Esophagus squamous epithelium (tissue), 5 donors: ENCODE measurements at regions not wholly inside any gene's neighbourhood (a gene's known extent, or its start where the extent isn't known, plus 50 kb on each side); places are given as distances from the start of the nearest gene placed in this dataset.

Experiments
- DNase-seq: peaks from one replicate; lab custom pipeline; 2025; lab: John Stamatoyannopoulos, UW
- H3K27ac ChIP-seq, 4 donors: fragments of 200-600 bp; sonication (generic); one replicate each; pipeline ENCODE4 v1.5.1; 2016 to 2019; ENCODE audit warnings: mild to moderate bottlenecking in 1 of 4
- H3K27me3 ChIP-seq, 4 donors: fragments of 200-600 bp; sonication (generic); 1 replicate in 3 of 4; 2 replicates in 1 of 4; pipeline versions ENCODE4 v1.5.1 to v1.6.0; 2017 to 2021; ENCODE audit warnings: antibody characterized with exemption in 1 of 4
- H3K36me3 ChIP-seq, 3 donors: fragments of 200-600 bp; sonication (generic); one replicate each; pipeline ENCODE4 v1.5.1; 2016 to 2019
- H3K4me1 ChIP-seq, 3 donors: fragments of 200-600 bp; sonication (generic); one replicate each; pipeline ENCODE4 v1.5.1; 2017 to 2019
- H3K4me3 ChIP-seq, 4 donors: fragments of 200-600 bp; sonication (generic); 1 replicate in 3 of 4; 2 replicates in 1 of 4; pipeline ENCODE4 v1.5.1; 2016 to 2019; ENCODE audit warnings: mild to moderate bottlenecking in 2 of 4, moderate library complexity in 1 of 4
- H3K9me3 ChIP-seq, 3 donors: fragments of 200-600 bp; sonication (generic); one replicate each; pipeline ENCODE4 v1.5.1; 2016 to 2019
- POLR2A ChIP-seq, 4 donors: fragments of 450-650 bp; IDR thresholded peaks; one replicate each; pipeline ENCODE4 v1.6.1; 2017; ENCODE audit warnings: antibody characterized with exemption in 4 of 4, mild to moderate bottlenecking in 4 of 4, moderate library complexity in 3 of 4
- WGBS, 2 donors: methylation state at CpG; one replicate each; pipeline ENCODE4 v1.1.5; 2018; 5-methylcytosine and 5-hydroxymethylcytosine counted together
- intact Hi-C: fragments of 100-400 bp; cut with DNase I; formaldehyde crosslinking; loops from one replicate; pipeline ENCODE4 v1.15.0; 2022
- TF ChIP-seq, protein P1 (sequence below), 6 experiments: fragments of 450-650 bp in 4 of 6; fragments of 200-600 bp in 2 of 6; sonication (generic) in 2 of 6; IDR thresholded peaks; one replicate each; pipeline ENCODE4 v1.5.1; 2016 to 2019; ENCODE audit warnings: antibody characterized with exemption in 6 of 6, mild to moderate bottlenecking in 4 of 6, moderate library complexity in 4 of 6
- donor health status: DM: yes; HTN: yes; CAD: no.

- Histone ChIP-seq H3K9me3 (no peaks in the 10 kb centered on the region), H3K27me3 (no peaks in the 10 kb centered on the region), H3K27ac (no peak overlapping the region), H3K36me3 (no peaks in the 10 kb centered on the region), H3K4me1 (peaks cover 0 to 30% (median 0%) of the 10 kb centered on the region in 3 donors), H3K4me3 (no peak overlapping the region)
- intact Hi-C loops, result no loop called here
- WGBS, 2 donors, result 47 to 55% methylated on average over 2 of the region's 2 CpGs
- no peak for DNase-seq
- TF ChIP-seq, protein P1, sequence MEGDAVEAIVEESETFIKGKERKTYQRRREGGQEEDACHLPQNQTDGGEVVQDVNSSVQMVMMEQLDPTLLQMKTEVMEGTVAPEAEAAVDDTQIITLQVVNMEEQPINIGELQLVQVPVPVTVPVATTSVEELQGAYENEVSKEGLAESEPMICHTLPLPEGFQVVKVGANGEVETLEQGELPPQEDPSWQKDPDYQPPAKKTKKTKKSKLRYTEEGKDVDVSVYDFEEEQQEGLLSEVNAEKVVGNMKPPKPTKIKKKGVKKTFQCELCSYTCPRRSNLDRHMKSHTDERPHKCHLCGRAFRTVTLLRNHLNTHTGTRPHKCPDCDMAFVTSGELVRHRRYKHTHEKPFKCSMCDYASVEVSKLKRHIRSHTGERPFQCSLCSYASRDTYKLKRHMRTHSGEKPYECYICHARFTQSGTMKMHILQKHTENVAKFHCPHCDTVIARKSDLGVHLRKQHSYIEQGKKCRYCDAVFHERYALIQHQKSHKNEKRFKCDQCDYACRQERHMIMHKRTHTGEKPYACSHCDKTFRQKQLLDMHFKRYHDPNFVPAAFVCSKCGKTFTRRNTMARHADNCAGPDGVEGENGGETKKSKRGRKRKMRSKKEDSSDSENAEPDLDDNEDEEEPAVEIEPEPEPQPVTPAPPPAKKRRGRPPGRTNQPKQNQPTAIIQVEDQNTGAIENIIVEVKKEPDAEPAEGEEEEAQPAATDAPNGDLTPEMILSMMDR (IDR thresholded peaks at IDR 0.05), result no peak
- TF ChIP-seq POLR2A (IDR thresholded peaks at IDR 0.05), result no peak
Measured at GRCh38 chr13:106143392-106143791, 392.1 kb downstream of the EFNB2 start.

DNA sequence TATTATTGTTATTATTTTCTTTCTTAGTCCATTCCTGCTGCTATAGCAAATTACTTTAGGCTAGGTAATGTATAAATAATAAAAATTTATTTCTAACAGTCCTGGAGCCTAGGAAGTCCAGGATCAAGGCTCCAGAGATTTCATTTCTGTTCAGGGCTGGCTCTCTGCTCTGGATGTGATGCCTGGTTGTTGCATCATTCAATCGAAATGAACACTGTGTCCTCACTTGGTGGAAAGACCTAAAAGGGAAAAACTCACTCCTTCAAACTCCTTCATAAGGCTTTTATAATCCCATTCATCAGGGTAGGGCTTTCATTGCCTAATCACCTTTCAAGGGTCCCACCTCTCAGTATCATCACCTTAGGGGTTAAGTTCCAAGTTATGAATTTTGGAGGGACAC lies 395.0 kb downstream of the EFNB2 start:
- H3K27ac ChIP-seq, result no peak overlapping the region
- no peaks in the 10 kb centered on the region for H3K9me3 ChIP-seq
- H3K4me1 ChIP-seq, result peaks cover 0 to 18% (median 0%) of the 10 kb centered on the region in 3 donors
- DNase-seq, result no peak
- WGBS, 2 donors, result 65 to 71% methylated on average over 1 of the region's 1 CpG
- TF ChIP-seq, protein P1 (IDR thresholded peaks at IDR 0.05), result no peak
- TF ChIP-seq POLR2A (IDR thresholded peaks at IDR 0.05), result no peak
- H3K27me3 ChIP-seq, result no peaks in the 10 kb centered on the region
- no peak overlapping the region for H3K4me3 ChIP-seq
- intact Hi-C loops, result no loop called here
- no peaks in the 10 kb centered on the region for H3K36me3 ChIP-seq

- DNase-seq, result no peak
- Histone ChIP-seq H3K4me1 (peaks cover 0 to 15% (median 0%) of the 10 kb centered on the region in 3 donors), H3K27me3 (no peaks in the 10 kb centered on the region), H3K9me3 (no peaks in the 10 kb centered on the region), H3K4me3 (no peak overlapping the region), H3K27ac (no peak overlapping the region), H3K36me3 (no peaks in the 10 kb centered on the region)
- intact Hi-C loops, result no loop called here
- WGBS, 2 donors, result 87 to 92% methylated on average over 3 of the region's 3 CpGs
- TF ChIP-seq POLR2A (IDR thresholded peaks at IDR 0.05), result no peak
- TF ChIP-seq, protein P1 (IDR thresholded peaks at IDR 0.05), result no peak
Measured at GRCh38 chr13:106139942-106140341, 395.5 kb downstream of the EFNB2 start.

GRCh38 chr13:106139377-106139776 lies 396.1 kb downstream of the EFNB2 start:
- Histone ChIP-seq H3K27me3 (no peaks in the 10 kb centered on the region), H3K27ac (no peak overlapping the region), H3K4me3 (no peak overlapping the region), H3K4me1 (peaks cover 0 to 9% (median 0%) of the 10 kb centered on the region in 3 donors), H3K9me3 (no peaks in the 10 kb centered on the region), H3K36me3 (no peaks in the 10 kb centered on the region)
- TF ChIP-seq, protein P1 (IDR thresholded peaks at IDR 0.05), result no peak
- no peak for TF ChIP-seq POLR2A (IDR thresholded peaks at IDR 0.05)
- DNase-seq, result no peak
- intact Hi-C loops, result no loop called here
- 68 to 78% methylated on average over 4 of the region's 4 CpGs for WGBS, 2 donors

- no peak for DNase-seq
- no peak overlapping the region for H3K27ac ChIP-seq
- no peaks in the 10 kb centered on the region for H3K27me3 ChIP-seq
- H3K36me3 ChIP-seq, result no peaks in the 10 kb centered on the region
- intact Hi-C loops, result no loop called here
- H3K4me3 ChIP-seq, result no peak overlapping the region
- TF ChIP-seq POLR2A (IDR thresholded peaks at IDR 0.05), result no peak
- TF ChIP-seq, protein P1 (IDR thresholded peaks at IDR 0.05), result no peak
- no peaks in the 10 kb centered on the region for H3K9me3 ChIP-seq
- H3K4me1 ChIP-seq, result peaks cover 0 to 2% (median 0%) of the 10 kb centered on the region in 3 donors
Measured at GRCh38 chr13:106138620-106139019, 396.8 kb downstream of the EFNB2 start.
